ENCODE measurements at regions not wholly inside any gene's neighbourhood (a gene's known extent, or its start where the extent isn't known, plus 50 kb on each side); places are given as distances from the start of the nearest gene placed in this dataset.

GRCh38 chr18:75131381-75132000, 77.4 kb downstream of the PTGR3 start:
- FAIRE-seq, result no peak
- DNase-seq (ENCODE audit: insufficient read length, low spot score), result no peak

GRCh38 chr18:75130591-75131328, 78.2 kb downstream of the PTGR3 start:
- FAIRE-seq (no peak), DNase-seq (ENCODE audit: insufficient read length, low spot score) (no peak)

GRCh38 chr18:75129717-75130477, 79.0 kb downstream of the PTGR3 start:
- peak; percentile 44 for FAIRE-seq
- no peak for DNase-seq (ENCODE audit: insufficient read length, low spot score)

- DNase-seq (ENCODE audit: insufficient read length, low spot score), result no peak
- FAIRE-seq, result no peak
Observed at GRCh38 chr18:75128911-75129716, 79.8 kb downstream of the PTGR3 start.

GRCh38 chr18:75128051-75128605, 80.8 kb downstream of the PTGR3 start:
- FAIRE-seq (no peak), DNase-seq (ENCODE audit: insufficient read length, low spot score) (no peak)

DNA sequence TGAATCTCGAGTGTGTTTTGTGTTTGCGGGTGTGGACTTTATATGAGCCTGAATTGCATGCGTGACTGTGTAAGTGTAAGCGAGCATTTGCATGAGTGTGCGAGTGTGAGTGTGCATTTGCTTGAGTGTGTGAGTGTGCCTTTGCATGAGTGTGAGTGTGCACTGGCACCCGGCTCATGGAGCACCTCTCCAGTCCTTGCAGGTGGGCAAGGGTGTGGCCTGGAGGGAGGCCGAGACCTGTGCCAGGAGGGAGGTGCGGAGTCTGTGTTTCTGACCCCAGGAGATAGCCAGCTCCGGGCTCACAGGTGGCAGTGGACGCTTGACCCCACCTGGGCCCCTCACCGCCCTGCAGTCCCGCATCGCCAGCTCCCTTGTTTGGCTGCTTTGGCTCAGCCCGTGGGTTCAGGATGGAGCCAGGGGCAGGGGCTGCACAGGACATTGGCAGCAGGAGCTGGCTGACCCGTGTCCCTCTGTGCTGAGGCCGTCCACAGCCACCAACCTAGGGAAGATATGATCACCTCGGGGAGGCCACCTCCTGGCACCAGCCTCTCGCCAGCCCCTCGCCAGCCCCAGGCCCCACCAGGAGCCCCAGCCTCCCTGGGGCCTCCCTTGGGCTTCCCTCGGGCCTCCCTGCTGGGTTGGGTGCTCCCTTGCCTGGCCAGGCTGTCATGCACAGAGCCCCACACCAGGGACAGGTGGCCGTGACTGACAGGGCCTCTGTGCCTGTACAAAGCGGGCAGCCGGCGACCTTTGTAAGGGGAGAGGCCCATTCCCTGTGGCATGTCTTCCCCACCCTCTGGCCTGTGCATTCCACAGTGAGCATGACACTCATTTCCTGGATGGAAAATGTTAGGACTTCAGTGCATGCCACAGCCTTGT, 81.6 kb downstream of the PTGR3 start:
- FAIRE-seq (no peak), DNase-seq (ENCODE audit: insufficient read length, low spot score) (no peak)

- FAIRE-seq (no peak), DNase-seq (ENCODE audit: insufficient read length, low spot score) (no peak)
Observed at GRCh38 chr18:75125382-75126331, 83.3 kb downstream of the PTGR3 start.

- no peak for DNase-seq (ENCODE audit: insufficient read length, low spot score)
- no peak for FAIRE-seq
Observed at GRCh38 chr18:75124991-75125381, 84.0 kb downstream of the PTGR3 start.

DNA sequence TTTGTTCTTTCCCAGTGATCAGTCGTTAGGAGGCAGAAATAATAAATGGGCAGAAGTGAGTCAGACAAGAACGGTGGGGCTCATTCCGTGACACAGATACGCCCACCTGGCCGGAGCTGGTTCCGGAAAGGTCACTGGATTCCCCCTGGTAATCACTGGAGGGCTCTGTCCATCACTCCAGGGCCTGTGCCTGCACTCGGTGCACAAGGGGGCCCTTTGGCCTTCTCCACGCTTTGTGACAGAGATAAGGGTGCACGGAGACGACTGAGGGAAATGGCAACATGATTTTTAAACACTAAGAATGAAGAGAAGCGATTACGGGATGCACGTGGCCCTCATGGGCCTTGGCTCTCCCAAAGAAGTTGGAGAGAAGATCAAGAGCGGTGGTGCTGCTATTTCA, 84.4 kb downstream of the PTGR3 start:
- DNase-seq (ENCODE audit: insufficient read length, low spot score), result no peak
- no peak for FAIRE-seq

DNA sequence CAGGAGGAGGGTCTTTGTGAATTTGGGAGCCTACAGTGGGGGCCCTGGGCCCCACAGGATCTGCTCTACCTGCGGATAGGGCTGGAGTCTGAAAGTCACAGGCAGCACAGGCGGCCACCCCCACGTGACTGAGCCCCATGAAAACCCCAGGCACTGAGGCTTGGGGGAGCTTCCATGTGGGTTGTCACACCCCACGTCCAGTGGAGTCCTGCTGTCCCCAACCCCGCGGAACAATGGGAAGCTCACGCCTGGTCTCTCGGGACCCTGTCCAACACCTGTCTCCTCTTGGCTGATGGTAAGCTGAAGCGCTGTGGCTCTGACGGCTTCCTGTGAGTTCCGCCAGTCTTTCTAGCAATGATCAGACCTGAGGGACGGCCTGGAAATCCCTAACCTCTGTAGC, 85.8 kb downstream of the PTGR3 start:
- no peak for DNase-seq (ENCODE audit: insufficient read length, low spot score)
- FAIRE-seq, result no peak

GRCh38 chr18:75122334-75122958, 86.5 kb downstream of the PTGR3 start:
- DNase-seq (ENCODE audit: insufficient read length, low spot score), result no peak
- FAIRE-seq, result no peak

GRCh38 chr18:75121266-75121665, 87.7 kb downstream of the PTGR3 start:
- DNase-seq (ENCODE audit: insufficient read length, low spot score) (no peak), FAIRE-seq (no peak)

DNA sequence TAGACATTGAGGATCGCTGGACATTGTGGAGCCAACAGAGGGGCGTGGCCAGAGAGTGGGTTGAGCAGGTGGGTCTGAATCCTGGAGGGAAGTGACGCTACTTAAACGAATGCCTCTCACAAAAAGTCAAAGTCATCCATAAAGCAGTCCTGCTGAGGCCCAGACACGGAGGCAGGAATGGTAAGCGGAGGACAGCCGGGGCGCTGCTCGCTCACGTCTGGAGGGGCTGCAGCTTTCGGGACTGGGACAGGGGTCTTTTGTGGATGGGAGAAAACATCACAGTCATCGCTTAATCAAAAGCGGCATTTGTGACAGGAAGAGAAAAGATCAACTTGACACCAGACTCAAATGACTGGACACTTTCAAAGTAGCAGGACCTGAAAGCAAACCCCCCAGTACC, 88.4 kb downstream of the PTGR3 start:
- FAIRE-seq (no peak), DNase-seq (ENCODE audit: insufficient read length, low spot score) (no peak)

DNA sequence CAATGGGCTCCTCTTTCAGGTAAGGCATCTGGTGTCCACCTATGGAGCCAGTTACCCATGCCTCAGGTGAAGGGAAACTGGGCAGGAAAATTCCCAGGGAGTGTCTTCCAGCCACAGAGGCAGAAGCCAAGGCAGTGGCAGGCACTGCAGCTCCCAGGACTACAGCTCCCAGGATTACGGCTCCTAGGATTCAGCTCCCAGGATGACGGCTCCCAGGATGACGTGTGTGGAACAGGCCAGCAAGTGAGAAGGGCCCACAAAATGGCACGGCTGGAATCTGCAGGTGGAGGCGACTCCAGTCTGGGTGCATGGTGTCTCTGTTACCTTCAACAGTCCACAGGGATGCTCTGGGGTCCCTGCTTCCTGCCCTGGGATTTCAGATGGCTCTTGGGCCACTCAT, 92.1 kb downstream of the PTGR3 start:
- FAIRE-seq (no peak), DNase-seq (ENCODE audit: insufficient read length, low spot score) (no peak)

DNA sequence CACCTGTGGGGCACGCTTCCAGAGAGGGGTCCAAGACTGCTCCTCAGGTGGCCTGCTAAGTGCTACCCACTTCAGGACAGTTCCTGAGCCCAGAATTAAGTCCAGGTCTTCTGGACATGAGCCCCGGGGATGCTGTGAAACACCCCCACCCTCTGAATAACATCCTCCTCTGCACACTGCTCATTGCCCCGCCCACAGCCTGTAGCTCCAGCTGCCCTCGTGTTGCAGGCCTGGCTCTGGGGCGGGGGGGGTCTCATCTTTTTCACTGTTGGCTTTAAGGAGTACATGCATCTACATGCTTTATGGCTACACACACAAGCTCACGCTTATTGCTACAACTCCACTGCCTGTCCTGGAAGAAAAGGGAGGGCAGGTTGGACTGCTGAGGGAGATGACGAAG, 92.8 kb downstream of the PTGR3 start:
- no peak for FAIRE-seq
- no peak for DNase-seq (ENCODE audit: insufficient read length, low spot score)

DNA sequence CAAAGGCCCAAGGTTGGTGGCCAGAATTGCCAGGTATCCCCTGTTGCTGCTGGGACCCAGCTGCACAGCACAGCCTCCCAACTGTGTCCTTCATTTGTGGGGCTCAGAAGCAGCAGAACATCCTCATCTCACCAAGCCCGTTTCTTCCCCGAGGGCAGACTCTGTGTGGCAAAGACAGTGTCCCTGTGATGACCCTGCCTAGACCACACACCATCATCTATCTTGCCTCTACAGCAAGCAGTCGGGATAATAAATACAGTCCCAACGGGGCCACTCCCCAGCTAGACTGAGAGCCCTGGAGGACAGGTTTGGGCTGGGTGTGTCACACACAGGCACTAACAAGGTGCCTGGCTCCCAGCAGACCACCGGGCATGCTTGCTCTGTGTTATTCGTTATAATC, 93.4 kb downstream of the PTGR3 start:
- FAIRE-seq, result no peak
- DNase-seq (ENCODE audit: insufficient read length, low spot score), result no peak

Measured in HTR-8/SVneo (cell line).